MM.1S (cell line): ENCODE measurements at regions not wholly inside any gene's neighbourhood (a gene's known extent, or its start where the extent isn't known, plus 50 kb on each side); places are given as distances from the start of the nearest gene placed in this dataset.

Source experiments
- DNase-seq: peaks from one replicate; pipeline ENCODE4 v3.0.0-alpha.2; 2015
- H2AFZ ChIP-seq: fragments of 300-600 bp; sonication (generic); 2 replicates; pipeline ENCODE4 v1.6.0; 2016; ENCODE audit warnings: antibody characterized with exemption, low read length
- H3F3A ChIP-seq: fragments of 300-600 bp; sonication (generic); 2 replicates; pipeline ENCODE4 v1.6.1; 2016; ENCODE audit warnings: mild to moderate bottlenecking, antibody characterized with exemption, low read length, moderate library complexity, mixed read lengths; ENCODE audit not compliant: insufficient read depth
- H3K27ac ChIP-seq: fragments of 300-600 bp; sonication (generic); 2 replicates; pipeline ENCODE4 v1.5.1; 2016; ENCODE audit warnings: mild to moderate bottlenecking, low read length
- H3K27me3 ChIP-seq: fragments of 300-600 bp; sonication (generic); replicated peaks from 2 replicates; pipeline ENCODE4 v1.6.0; 2016; ENCODE audit warnings: low read length; ENCODE audit not compliant: insufficient read depth
- H3K36me3 ChIP-seq: fragments of 300-600 bp; sonication (generic); replicated peaks from 2 replicates; pipeline ENCODE4 v1.6.1; 2016; ENCODE audit warnings: mild to moderate bottlenecking, low read length, mixed read lengths; ENCODE audit not compliant: insufficient read depth
- H3K4me1 ChIP-seq: fragments of 300-600 bp; sonication (generic); 2 replicates; pipeline ENCODE4 v1.6.1; 2016; ENCODE audit warnings: low read length, mixed read lengths
- H3K4me2 ChIP-seq: fragments of 300-600 bp; sonication (generic); 2 replicates; pipeline ENCODE4 v1.6.0; 2016; ENCODE audit warnings: low read depth, low read length
- H3K4me3 ChIP-seq: fragments of 300-600 bp; sonication (generic); 2 replicates; pipeline ENCODE4 v1.5.1; 2016; ENCODE audit warnings: low read length, mixed read lengths
- H3K79me2 ChIP-seq: fragments of 300-600 bp; sonication (generic); 2 replicates; pipeline ENCODE4 v1.6.1; 2016; ENCODE audit warnings: mixed run types, low read length, mixed read lengths
- H3K9ac ChIP-seq: fragments of 300-600 bp; sonication (generic); 2 replicates; pipeline ENCODE4 v1.6.1; 2016; ENCODE audit warnings: low read length, mixed read lengths
- H3K9me2 ChIP-seq: fragments of 300-600 bp; sonication (generic); replicated peaks from 2 replicates; pipeline ENCODE4 v1.6.1; 2016; ENCODE audit warnings: mild to moderate bottlenecking, low read length, mixed read lengths; ENCODE audit not compliant: insufficient read depth
- H3K9me3 ChIP-seq: fragments of 300-600 bp; sonication (generic); replicated peaks from 2 replicates; pipeline ENCODE4 v1.6.1; 2016; ENCODE audit warnings: mild to moderate bottlenecking, low read length, mixed read lengths; ENCODE audit not compliant: insufficient read depth
- H4K20me1 ChIP-seq: fragments of 300-600 bp; sonication (generic); 2 replicates; pipeline ENCODE4 v1.6.1; 2016; ENCODE audit warnings: mild to moderate bottlenecking, low read length, moderate library complexity, mixed read lengths; ENCODE audit not compliant: insufficient read depth
- CTCF ChIP-seq: fragments of 300-600 bp; sonication (generic); IDR thresholded peaks from 2 replicates; pipeline ENCODE4 v1.5.1; 2016; ENCODE audit warnings: antibody characterized with exemption, low read length, mixed read lengths
- EZH2 ChIP-seq: fragments of 300-600 bp; sonication (generic); optimal IDR thresholded peaks from 2 replicates; pipeline ENCODE3; 2017; ENCODE audit warnings: low read depth, mild to moderate bottlenecking, antibody characterized with exemption, low read length, mixed read lengths
- EZH2phosphoT487 ChIP-seq: fragments of 300-600 bp; sonication (generic); IDR thresholded peaks from 2 replicates; pipeline ENCODE4 v1.6.1; 2018; ENCODE audit warnings: antibody characterized with exemption, low read length

GRCh38 chr14:61875483-61875882 lies 113.3 kb downstream of the SNAPC1 start:
- no peaks in the 10 kb centered on the region for H3K4me1 ChIP-seq
- H3K79me2 ChIP-seq, result no peaks in the 10 kb centered on the region
- no peak overlapping the region for H3K4me2 ChIP-seq
- H3K9me2 ChIP-seq, result no peaks in the 10 kb centered on the region
- H4K20me1 ChIP-seq, result no peaks in the 10 kb centered on the region
- no peaks in the 10 kb centered on the region for H3F3A ChIP-seq
- no peak overlapping the region for H3K27ac ChIP-seq
- no peaks in the 10 kb centered on the region for H3K36me3 ChIP-seq
- no peak overlapping the region for H2AFZ ChIP-seq
- no peaks in the 10 kb centered on the region for H3K27me3 ChIP-seq
- no peak overlapping the region for H3K4me3 ChIP-seq
- no peaks in the 10 kb centered on the region for H3K9me3 ChIP-seq
- no peak for TF ChIP-seq EZH2
- no peak for TF ChIP-seq CTCF
- TF ChIP-seq EZH2phosphoT487, result no peak
- no peak for DNase-seq
- no peak overlapping the region for H3K9ac ChIP-seq

GRCh38 chr14:61876362-61877034 lies 114.3 kb downstream of the SNAPC1 start:
- Histone ChIP-seq H3K4me1 (no peaks in the 10 kb centered on the region), H4K20me1 (no peaks in the 10 kb centered on the region), H3K9me3 (no peaks in the 10 kb centered on the region), H3K4me2 (no peak overlapping the region), H2AFZ (no peak overlapping the region), H3K79me2 (no peaks in the 10 kb centered on the region), H3K9ac (no peak overlapping the region), H3K36me3 (no peaks in the 10 kb centered on the region), H3K27me3 (no peaks in the 10 kb centered on the region), H3K4me3 (no peak overlapping the region), H3K27ac (no peak overlapping the region), H3F3A (no peaks in the 10 kb centered on the region), H3K9me2 (no peaks in the 10 kb centered on the region)
- TF ChIP-seq EZH2phosphoT487 (no peak), CTCF (no peak), EZH2 (no peak)
- DNase-seq, result no peak

GRCh38 chr14:61877035-61877390 lies 114.8 kb downstream of the SNAPC1 start:
- DNase-seq, result no peak
- no peaks in the 10 kb centered on the region for H3K36me3 ChIP-seq
- no peak overlapping the region for H3K4me3 ChIP-seq
- TF ChIP-seq EZH2phosphoT487 (no peak), CTCF (no peak), EZH2 (no peak)
- no peak overlapping the region for H3K9ac ChIP-seq
- H4K20me1 ChIP-seq, result no peaks in the 10 kb centered on the region
- H3K79me2 ChIP-seq, result no peaks in the 10 kb centered on the region
- no peak overlapping the region for H3K4me2 ChIP-seq
- no peaks in the 10 kb centered on the region for H3F3A ChIP-seq
- H3K9me3 ChIP-seq, result no peaks in the 10 kb centered on the region
- no peaks in the 10 kb centered on the region for H3K9me2 ChIP-seq
- no peak overlapping the region for H2AFZ ChIP-seq
- no peaks in the 10 kb centered on the region for H3K4me1 ChIP-seq
- no peaks in the 10 kb centered on the region for H3K27me3 ChIP-seq
- H3K27ac ChIP-seq, result no peak overlapping the region
